Activated CD4-positive, alpha-beta T cell treated with anti-CD3 and anti-CD28 coated beads, Interleukin-2, amount 50 U/mL, for 4 hours (primary cell): ENCODE measurements at regions not wholly inside any gene's neighbourhood (a gene's known extent, or its start where the extent isn't known, plus 50 kb on each side); places are given as distances from the start of the nearest gene placed in this dataset.

ENCODE experiments used
- DNase-seq, 2 experiments: peaks; one replicate each; pipeline ENCODE4 v3.0.0-alpha.2; 2020

DNA sequence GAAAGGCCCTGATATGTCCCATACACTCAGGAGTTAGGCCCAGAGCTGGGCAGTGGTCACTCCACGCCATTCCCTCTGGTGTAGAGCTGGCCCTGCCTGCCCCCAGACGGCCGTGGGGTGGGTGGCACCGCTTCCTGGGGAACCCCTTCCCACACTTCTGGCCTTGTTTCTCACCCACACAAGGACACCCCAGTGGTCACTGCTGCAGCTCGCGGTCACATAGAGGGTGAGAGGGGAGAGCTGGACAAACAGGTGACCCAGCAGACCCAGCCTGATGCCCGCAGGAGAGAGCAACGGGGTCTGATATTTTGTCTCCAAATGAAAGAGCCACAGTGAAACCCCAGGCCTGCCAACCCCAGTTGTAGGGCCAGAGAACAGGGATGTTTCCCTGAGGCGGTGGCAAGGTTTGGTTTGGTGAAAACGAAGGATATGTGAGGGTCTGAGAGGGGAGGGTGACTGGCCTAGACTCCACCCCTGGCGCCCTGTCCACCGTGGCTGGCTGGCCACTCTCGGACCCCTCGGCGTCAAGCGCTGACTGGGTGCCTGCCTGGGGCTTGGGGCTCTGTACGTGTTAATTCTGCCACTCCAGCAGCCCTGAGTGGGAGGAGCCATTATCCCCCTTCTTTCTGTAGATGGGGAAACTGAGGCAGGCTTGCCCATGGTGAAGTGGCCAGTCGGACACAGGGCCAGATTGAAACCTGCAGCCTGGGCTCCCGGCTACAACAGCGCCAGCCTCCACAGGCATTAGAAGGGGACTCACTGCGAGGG is 71.0 kb upstream of the PPARA start:
- no peak for DNase-seq

DNA sequence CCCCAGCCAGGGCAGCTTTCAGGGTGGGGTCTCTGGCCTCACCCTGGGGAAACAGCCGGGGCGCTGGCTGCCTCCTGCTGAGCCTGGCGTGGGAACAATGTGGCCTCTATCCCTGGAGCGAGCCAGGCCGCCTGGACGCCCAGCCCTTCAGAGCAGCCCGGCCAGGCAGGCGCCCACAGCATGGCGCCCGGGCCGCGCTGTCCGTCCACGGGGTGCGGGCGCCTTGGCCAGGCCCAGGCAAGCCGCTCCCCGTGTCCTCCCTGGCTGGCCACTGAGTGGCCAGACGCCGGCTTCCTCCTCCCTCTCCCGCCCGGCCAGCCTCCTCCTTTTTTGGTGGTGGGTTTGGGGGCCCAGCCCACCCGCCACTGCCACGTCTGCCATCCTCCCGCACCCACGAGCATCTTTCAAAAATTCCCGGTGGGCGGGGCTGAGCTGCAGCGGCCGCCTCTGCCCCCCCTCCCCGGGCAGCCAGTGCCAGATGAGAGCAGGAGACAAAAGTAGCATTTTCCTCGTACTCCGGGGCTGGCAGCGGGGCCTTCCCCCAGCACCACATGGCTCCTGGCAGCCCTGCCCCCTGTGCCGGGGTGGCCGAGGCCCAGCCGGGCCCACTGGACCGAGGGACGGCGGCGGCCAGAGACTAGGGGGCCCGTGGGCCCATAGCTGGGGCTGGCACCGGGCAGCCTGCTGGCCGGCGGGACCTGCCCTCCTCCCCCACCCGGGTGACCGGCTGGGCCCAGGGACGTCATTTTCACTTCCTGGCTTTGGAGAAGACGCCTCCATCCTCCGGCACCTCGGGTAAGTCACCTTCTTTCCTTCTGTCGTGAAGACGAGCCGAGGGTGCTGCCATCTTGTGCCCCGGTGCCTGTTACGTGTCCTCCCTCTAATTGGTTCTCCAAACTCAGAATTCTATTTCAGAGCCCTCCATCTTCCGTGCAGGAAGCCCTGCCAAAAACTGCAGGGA is 70.2 kb upstream of the PPARA start:
- DNase-seq, result no peak

DNA sequence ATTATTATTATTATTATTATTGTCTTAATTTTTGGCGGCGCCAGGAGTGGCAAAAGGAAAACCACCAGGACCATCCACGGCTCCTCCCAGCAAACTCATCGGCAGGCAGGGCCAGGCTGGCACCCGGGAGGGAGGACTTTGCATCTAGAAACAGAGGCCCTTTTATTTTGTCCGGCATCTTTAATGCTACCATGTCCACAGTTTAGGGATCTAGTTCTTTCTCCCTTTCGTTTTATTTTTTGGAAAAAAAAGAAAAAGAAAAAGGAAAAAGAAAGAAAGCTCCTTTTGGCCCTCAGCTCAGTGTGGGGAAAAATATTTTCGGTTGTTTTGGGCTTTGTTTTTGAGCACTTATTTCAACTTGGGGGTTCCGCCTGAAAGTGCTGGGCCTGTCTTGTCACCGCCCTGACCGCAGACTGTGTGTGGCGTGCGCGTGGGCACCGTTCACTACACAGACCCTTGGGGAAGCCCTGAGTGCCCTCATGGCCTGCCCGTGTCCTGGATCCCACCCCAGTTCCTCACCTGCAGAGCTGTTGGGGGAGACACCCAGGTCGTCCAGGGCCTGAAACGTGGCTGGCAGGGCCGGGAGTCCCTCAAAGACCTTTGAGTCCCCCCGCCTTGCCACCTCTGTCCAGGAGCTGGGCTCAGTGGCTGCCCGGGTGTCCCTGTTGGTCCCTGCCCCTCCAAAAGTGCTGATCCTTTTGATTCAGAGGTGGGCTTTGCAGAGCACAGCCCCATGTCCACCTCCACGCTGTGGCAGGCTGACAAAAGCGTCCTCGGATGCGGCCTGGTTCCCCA is 69.1 kb upstream of the PPARA start:
- no peak for DNase-seq

DNA sequence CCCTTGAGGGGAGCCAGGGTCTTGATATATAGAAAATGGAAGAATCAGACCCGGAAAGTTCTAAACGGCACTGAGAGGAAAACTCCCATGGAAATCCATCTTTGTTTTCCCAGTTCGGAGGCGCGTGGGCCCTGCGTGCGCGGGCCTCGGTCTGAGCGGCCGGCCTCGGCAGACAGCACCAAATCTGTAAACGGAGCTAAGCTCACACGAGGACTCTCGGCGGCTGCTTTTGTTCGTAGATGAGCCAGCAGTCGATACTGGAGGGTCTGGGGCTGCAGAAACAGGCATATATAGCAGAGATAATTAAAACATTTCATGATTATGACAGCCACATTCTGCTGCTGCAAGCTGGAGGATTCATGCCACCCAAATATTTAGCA is 68.5 kb upstream of the PPARA start:
- DNase-seq, result no peak

DNA sequence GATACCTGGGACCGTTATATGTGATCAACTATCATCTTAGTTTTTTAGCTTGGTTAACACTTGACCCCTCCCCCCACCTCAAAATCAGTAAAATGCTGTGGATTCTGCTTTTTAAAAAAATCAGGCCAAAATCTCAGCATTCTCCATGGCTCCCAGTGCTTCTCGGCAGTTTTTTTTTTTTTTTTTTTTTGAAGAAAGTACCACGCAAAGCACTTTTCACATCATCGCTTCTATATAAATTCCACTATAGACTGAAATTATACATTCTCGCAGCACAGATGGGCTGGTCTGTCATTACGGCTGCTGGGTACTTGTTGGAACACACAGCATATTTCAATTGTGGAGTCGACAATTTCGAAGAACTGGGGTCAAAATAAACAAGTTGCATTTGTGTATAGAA is 67.7 kb upstream of the PPARA start:
- no peak for DNase-seq

DNA sequence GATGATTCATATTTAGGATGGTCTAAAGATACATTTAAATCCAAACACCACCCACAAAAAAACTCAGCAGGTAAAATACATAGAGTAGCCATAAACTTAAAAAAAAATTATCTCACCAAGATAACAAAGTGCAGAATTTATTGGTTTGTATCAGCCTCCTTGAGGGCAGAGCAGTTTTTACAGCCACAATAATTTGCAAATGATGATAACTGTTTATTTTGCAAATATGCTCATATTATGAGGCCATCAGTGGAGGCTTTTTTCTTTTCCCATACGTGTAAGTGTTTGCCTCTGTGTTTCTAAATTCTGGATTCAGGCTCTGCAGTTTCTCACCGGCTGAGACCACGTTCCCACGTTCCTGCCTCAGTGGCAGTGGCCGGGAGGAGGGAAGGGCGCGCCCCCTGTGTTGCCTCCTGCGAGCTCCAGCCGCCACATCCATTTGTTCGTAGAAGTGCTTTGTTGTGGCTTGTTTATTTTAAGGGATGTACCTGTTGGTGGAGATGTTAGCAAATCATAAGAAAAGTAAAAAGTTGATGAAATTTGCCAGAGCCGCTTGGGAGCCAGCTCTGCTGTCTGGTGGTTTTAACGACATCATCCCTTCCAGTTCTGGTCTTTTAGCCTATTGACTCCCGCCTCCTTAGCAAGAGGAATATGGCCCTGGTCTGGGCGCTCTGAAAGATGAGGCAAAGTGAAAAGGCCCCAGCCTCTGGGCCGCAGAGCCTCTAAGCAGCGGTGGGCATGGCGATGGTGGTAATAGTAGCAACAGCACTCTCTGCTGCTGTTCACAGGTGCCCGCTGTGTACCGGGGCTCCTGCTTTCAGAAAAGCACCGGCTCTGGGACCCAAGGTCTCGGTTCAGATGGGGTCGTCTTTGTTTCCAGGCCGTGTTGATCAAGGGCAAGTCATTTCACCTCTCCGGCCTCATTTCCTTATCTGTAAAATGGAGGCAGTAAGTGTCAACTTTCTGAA is 66.7 kb upstream of the PPARA start:
- no peak for DNase-seq

DNA sequence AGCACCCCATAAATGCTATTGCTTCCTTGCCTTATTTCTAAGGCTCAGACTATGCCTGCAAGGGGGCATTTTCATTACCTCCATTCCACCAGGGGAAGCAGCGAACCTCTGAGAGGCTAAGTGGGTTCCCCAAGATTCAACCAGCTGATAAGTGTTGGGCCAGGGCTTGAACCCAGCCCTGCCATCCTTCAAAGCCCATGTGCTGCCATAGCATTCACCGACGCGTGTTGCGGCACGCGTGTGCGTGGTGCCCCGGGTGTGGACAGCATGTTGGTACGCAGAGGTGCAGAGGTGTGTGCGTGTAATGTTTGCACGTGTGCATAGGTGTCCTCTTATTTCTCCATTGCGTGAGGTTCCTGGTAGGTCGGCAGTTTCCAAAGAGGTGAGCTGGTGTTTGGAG is 66.0 kb upstream of the PPARA start:
- no peak for DNase-seq

DNA sequence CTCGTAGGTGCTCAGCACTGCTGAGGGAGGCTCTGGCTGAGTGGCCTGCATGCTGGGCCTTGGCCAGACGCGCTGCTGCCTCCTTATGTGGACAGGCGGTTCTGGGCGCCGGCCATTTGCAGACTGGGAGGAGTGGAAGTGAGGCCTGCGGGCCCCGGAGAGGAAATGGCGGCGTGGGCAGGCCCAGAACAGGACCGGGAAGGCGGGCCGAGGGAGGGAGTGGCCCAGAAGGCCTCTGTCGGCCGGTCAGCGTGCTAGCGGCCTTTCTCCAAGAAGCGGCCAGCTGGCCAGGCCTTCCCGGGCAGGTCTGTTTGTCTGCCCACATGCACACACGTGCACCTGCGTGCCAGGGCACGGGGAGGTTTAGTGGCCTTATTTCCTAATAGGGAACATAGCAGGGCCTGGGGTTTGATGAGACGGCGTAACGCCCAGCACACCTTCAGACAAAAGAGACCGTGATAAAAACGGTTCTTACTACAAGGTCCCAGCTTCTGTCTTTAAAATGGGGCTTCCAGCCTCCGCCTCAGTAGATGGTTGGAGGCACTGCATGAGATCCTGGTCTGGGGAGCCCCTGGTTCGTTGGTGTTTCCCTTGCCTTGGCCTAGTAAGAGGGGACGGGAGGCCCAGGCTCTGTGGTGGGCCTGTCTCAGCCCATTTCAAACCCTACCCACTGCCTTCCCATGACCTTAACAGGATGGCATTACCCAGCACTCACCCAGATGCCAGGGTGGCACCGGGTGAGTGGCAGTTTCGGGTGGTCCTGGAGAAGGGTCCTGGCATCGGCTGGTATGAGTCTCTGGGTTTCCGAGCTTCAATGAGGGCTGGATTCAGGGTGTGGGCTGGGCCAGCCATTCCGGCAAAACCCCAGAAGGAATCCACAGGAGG is 65.1 kb upstream of the PPARA start:
- no peak for DNase-seq

DNA sequence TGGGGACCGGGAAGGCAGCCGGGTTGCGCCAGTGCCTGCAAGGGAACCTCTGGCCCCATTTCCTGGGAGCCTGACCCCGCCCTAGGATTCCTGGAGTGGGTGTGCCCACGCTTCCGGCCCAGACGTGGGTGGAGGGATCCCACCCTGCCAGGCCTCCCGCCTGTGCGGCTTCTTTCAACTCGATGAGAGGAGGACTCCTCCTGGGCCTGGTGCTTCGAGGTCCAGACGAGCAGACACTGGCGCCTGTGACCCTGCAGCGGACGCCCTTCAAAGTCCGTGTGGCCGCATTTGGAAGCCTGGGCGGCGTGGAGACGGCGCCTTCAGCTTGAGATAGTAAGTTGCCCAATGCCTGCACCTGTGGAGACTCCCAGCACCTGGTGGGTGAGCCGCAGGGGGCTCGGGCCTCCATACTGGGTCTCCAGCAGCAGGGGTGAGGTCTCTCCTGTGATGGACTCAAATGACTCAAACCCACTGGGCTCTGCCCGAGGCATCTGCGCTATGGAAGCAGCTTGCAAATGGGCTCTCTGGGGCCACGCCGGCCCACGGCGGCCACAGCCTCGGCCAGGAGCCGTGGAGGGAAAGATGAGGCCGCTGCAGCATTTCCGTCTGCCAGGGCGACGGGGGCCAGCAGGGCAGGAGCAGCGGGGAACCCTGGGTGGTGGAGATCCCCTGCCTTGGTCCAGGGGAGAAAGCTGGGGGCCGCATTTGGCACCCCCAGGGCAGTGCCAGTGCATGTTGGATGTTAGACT is 64.3 kb upstream of the PPARA start:
- no peak for DNase-seq

DNA sequence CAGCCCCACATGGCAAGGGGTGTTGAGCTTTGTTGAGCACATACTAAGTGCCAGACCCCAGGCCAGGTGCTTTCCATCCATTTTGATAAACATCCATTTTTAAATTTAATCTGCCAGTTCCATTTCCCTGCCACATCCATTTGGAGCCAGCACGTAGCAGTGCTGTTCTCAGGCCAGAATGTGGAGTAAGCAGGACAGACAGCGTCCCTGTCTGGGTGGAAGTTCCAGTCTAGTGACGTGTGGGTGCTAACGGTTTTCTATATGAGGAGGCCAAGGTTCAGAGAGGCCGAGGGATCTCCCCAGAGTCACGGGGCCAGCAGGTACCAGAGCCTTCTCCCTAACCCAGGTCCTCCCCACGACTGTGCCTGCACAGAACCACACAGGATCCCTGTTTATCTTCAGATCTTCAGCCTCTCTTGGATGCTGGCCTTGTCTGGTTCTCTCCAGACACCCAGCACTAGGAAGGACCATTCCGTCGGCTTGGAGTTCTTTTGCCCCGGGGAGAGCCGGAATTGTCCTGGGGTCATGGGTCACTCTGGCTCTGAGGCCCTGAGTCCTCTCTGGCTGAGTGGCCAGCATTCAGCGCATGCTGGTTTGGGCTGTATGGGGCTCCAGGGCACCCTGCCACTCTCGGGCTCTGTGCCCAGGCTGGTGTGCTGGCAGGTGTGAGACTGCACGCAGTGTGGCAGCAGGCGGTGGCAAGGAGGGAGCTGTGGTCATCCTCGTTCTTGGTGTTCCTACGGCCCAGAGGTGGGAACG is 63.6 kb upstream of the PPARA start:
- no peak for DNase-seq

DNA sequence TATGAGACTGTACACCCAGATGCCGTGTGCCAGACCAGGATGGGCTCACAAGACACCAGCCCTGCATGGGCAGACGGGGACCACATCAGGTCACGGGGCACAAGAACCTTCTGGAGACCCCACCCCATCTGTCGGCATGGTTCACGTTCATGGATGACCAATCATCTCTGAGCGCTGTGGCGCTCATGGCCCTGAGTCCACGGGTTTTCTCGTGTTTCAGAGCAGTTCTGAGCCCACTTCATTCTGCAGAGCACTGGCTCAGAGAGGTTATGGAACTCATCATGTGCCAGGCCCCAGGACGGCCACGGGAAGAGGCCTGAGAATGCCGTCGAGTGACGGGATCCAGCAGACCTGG is 63.0 kb upstream of the PPARA start:
- DNase-seq, result no peak

DNA sequence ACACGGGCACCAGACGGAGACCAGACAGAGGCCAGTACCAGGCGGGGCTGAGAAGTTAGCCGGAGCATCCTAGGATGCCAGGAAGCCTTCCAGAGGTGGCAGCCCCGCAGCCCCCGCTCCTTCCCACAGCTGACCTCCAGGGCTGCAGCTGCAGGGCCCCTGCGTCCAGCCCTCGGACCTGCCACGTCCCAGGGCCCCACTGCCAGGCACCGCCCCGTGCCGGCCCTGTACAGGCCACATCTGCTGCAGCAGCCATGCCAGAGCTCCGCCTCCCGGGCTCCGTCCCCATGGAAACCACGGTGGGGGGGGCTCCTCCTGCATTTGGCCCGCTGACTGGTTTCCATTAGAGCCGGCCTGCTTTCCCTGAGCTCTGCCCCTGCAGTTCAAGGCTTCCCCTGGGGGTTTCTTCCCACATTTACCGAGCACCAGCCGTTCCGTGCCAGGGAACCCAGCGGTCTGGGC is 62.5 kb upstream of the PPARA start:
- no peak for DNase-seq

DNA sequence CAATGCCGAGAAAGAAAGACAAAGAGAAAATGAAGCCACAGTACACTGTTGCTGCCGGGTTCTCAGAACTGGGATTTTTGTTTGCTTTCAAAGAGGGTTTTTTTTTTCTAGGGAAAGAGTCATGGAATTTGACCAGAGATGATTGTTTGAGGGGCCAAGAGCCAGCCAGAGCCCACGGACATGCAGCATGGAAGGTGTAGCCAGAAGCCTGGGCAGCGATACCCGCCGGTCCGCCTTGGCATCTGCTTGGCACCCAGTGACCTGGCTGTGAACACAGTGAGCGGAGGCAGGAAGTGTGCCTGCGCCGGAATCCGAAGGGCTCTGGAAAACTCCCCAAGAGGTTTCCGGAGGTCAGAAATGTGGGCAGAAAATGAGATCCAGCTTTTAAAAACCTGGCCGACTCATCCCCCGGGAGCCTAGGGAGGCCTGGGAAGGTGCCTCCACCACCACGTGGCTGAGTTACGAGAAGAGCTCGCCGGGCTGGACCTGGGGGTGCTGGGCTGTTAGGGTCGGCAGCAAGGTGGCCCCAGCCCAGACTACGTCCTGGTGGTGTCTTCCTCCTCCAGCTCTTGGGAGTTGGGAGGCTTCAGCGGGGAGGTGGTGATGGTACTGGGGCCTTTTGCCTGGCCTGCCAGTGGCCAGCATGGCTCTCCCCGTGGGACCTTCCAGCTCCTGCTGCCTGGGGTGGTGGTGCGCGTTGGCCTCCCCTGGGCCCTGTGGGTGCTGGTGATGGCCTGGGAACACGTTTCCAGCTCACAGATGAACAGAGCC is 61.6 kb upstream of the PPARA start:
- no peak for DNase-seq

DNA sequence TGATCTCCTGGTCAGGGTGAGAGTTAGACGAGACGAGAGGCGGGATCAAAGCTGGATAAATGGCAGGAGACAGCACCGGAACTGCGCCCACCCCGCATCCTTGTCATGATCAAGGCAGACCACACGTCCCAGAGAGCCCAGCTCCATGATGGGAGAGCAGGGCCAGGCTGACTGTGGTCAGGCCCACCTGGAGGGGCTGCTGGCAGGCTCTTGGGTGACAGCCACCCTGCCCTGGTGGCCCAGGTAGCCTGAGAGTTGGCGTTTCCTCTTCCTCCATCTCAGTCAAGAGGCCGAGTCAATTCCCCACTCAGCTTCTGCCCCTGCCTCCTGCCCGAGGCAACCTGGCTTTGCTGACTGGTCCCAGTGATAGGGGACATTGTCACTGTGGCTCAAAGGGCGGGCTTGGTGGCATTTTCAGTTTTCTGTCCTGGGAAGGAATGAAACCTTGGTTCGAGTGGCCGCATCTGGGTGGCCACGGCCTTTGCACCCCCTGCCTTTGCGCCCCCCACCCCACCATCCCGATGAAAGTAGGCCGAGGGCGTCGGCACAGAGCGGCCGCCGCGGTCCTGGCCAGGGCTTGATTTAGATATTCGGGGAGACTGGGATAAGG is 60.8 kb upstream of the PPARA start:
- no peak for DNase-seq

DNA sequence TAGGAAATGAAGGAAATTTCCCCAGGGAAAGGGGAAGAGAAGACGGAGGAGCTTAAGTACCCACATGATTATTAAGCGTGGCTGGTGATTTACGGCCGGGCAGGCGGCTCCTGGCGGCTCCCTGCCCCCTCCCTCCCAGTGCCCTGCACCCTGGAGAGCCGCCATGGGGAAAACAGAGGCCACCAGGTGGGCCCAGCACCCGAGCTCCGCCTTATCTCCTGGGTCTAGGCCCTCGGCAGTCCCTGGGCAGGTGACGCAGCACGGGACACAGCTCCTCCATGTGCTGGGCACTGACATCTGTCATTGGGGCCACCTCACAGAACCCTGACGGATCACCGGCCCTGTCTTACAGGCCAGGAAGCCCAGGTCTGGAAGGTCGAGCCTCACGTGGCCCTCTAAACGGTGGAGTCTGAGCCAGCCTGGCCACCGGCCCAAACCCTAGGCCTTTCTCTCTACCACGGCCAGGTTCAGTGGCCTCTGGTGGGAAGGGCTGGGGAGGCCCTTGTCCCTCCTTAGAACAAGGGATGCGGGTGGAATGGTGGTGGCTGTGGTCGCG is 60.2 kb upstream of the PPARA start:
- no peak for DNase-seq

DNA sequence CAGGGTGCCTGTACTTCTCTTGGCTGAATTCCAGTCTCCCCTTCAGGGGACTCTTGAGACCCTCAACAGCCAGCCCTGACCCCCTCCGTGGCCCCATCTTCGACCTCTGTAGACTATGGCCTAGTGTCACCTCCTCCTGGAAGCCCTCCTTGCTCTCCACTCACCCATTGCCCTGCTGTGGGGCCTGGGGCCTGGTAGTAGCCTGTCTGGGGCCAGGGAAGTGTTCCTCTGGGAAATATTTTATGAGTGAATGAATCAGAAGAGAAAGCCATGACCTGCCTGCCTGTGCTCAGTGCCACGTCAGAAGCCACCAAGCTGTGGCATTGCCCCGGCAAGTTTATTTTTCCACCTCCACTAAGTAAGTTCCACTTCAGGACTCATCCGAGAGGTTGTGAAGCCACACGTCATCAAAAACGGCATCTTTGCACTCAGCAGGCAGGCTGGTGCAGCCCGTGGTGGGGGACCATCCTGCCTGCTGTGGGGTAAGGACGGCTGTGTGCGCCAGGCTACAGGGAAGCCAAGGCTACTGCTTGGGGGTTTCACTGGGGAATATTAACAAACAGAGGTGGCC is 59.6 kb upstream of the PPARA start:
- no peak for DNase-seq

DNA sequence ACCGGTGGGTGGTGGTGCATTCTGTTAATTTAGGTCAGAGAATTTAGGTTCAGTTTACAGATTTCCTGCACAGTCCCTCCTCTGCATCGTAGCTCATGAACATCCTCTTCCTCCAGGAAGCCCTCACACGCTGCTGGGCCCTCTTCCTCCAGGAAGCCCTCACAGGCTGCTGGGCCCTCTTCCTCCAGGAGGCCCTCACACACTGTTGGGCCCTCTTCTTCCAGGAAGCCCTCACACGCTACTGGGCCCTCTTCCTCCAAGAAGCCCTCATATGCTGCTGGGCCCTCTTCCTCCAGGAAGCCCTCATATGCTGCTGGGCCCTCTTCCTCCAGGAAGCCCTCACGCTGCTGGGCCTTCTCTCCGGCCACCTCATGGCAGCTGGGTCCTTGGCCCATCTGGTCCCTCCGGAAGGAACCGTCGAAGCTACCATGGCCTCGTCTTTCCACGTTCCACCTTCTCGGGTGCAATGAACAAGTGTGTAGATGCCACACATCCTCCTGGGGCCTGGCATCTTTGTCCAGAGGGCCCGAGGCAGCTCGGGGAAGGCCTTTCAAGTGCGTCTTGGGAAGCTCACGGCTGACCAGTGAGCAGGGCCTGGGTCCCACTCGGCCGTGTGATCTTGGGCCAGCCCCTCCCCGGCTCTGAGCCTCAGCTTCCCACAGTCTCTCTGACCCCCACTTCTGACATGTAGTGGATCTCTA is 58.9 kb upstream of the PPARA start:
- no peak for DNase-seq
